Osteoblast (primary cell): ENCODE measurements at regions not wholly inside any gene's neighbourhood (a gene's known extent, or its start where the extent isn't known, plus 50 kb on each side); places are given as distances from the start of the nearest gene placed in this dataset.

Experiments
- DNase-seq: peaks from one replicate; pipeline ENCODE4 v3.0.0; 2011; ENCODE audit warnings: low spot score, mixed read lengths; ENCODE audit not compliant: insufficient read length; ENCODE audit errors: missing footprints
- H2AFZ ChIP-seq: 2 replicates; pipeline ENCODE4 v1.6.0; 2011; ENCODE audit warnings: mild to moderate bottlenecking, low read length
- H3K27ac ChIP-seq: 2 replicates; pipeline ENCODE4 v1.5.1; 2011; ENCODE audit warnings: mild to moderate bottlenecking, low read depth, low read length, moderate library complexity
- H3K27me3 ChIP-seq: 2 replicates; pipeline ENCODE4 v1.6.0; 2012; ENCODE audit warnings: mild to moderate bottlenecking, control low read depth, inconsistent platforms, low read length, moderate library complexity; ENCODE audit not compliant: insufficient read depth
- H3K36me3 ChIP-seq: 2 replicates; pipeline ENCODE4 v1.5.1; 2011; ENCODE audit warnings: mild to moderate bottlenecking, low read length, control low read depth, moderate library complexity; ENCODE audit not compliant: insufficient read depth
- H3K4me1 ChIP-seq: 2 replicates; pipeline ENCODE4 v1.5.1; 2011; ENCODE audit warnings: mild to moderate bottlenecking, low read length, control low read depth, moderate library complexity; ENCODE audit not compliant: insufficient read depth
- H3K4me2 ChIP-seq: 2 replicates; pipeline ENCODE4 v1.6.0; 2011; ENCODE audit warnings: mild to moderate bottlenecking, low read length; ENCODE audit not compliant: insufficient read depth
- H3K4me3 ChIP-seq: fragments of 200-600 bp; sonication (generic); 3 replicates; pipeline ENCODE4 v1.5.1; 2012; ENCODE audit warnings: mild to moderate bottlenecking, low read length, inconsistent platforms; ENCODE audit not compliant: insufficient read depth
- H3K79me2 ChIP-seq: 2 replicates; pipeline ENCODE4 v1.6.0; 2012; ENCODE audit warnings: mild to moderate bottlenecking, low read length, control low read depth, inconsistent platforms; ENCODE audit not compliant: insufficient read depth
- H3K9me3 ChIP-seq: 2 replicates; pipeline ENCODE4 v1.5.1; 2011; ENCODE audit warnings: low read depth, low read length, control low read depth
- H4K20me1 ChIP-seq: 2 replicates; pipeline ENCODE4 v1.6.0; 2012; ENCODE audit warnings: mild to moderate bottlenecking, low read length, control low read depth; ENCODE audit not compliant: insufficient read depth
- TF ChIP-seq, protein P1 (sequence below): IDR thresholded peaks from 2 replicates; pipeline ENCODE4 v1.5.1; 2011; ENCODE audit warnings: mild to moderate bottlenecking, low read depth, low read length, moderate library complexity; ENCODE audit errors: extremely low read depth

DNA sequence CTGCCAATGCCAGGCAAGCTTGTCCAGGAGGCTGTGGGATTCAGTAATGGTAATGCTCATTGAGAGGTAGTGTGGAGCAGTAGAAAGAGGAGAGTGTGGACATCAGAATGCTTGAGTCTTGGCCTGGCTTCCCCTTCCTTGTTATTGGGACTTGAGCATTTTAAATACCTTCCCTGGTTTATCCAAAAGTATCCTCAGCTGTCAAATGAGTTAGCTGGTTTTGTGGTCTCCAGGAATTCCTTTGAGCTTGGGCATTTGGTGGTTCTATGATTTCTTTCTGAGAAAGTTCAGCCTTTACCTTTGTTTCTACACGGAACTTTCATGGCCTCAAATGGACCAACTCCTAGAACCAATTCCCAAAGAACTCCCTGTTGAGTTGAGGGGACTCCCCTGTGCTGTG, 264.3 kb downstream of the PTEN start:
- Histone ChIP-seq H3K79me2 (no peaks in the 10 kb centered on the region), H3K9me3 (no peaks in the 10 kb centered on the region), H3K27me3 (no peaks in the 10 kb centered on the region), H3K4me2 (no peak overlapping the region), H3K4me1 (no peaks in the 10 kb centered on the region), H2AFZ (no peak overlapping the region), H3K4me3 (no peak overlapping the region), H3K27ac (no peak overlapping the region), H4K20me1 (no peaks in the 10 kb centered on the region), H3K36me3 (no peaks in the 10 kb centered on the region)
- TF ChIP-seq, protein P1, sequence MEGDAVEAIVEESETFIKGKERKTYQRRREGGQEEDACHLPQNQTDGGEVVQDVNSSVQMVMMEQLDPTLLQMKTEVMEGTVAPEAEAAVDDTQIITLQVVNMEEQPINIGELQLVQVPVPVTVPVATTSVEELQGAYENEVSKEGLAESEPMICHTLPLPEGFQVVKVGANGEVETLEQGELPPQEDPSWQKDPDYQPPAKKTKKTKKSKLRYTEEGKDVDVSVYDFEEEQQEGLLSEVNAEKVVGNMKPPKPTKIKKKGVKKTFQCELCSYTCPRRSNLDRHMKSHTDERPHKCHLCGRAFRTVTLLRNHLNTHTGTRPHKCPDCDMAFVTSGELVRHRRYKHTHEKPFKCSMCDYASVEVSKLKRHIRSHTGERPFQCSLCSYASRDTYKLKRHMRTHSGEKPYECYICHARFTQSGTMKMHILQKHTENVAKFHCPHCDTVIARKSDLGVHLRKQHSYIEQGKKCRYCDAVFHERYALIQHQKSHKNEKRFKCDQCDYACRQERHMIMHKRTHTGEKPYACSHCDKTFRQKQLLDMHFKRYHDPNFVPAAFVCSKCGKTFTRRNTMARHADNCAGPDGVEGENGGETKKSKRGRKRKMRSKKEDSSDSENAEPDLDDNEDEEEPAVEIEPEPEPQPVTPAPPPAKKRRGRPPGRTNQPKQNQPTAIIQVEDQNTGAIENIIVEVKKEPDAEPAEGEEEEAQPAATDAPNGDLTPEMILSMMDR: no peak
- no peak for DNase-seq

DNA sequence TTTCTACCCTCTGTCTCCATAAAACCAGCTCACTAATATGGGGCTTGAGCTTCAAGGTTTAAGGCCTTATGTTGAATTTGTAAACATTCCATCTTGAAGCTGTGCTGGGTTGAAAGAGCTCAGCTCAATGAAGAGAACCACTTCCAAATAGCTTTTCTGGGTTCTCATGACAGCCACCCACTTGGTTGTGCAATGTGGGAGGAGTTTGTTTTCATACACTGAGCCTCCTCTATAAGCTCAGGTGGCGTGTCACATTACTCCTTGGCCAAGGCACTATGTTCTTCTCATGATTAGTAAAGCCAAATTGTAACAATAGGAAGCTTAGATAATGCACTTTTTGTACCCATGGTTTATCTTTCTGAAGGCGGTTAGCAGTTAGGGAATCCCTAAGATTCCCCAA, 265.6 kb downstream of the PTEN start:
- no peaks in the 10 kb centered on the region for H3K9me3 ChIP-seq
- no peak for DNase-seq
- no peaks in the 10 kb centered on the region for H3K4me1 ChIP-seq
- H3K4me3 ChIP-seq: no peak overlapping the region
- H3K4me2 ChIP-seq: no peak overlapping the region
- no peaks in the 10 kb centered on the region for H3K36me3 ChIP-seq
- no peak overlapping the region for H3K27ac ChIP-seq
- H3K79me2 ChIP-seq: no peaks in the 10 kb centered on the region
- no peaks in the 10 kb centered on the region for H3K27me3 ChIP-seq
- H2AFZ ChIP-seq: no peak overlapping the region
- H4K20me1 ChIP-seq: no peaks in the 10 kb centered on the region
- TF ChIP-seq, protein P1: no peak

DNA sequence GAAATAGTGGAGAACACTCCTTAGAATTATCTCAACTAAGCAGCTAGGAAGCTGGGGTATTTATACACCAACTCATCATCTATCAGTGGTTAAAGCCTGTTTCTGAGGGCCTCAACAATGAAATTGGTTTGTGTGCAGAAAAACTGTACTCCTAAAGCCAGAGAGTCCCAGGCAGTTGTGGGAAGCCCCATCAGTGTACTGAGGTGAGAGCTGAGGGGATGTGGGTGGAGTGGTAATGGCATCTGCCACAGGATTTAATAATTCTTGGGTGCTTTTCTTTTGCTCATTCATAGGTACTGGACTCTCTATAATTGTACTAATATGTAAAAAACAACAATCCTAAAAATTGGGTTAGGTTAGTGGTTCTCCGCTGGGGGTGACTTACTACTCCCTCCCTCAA, 267.5 kb downstream of the PTEN start:
- Histone ChIP-seq H3K4me1 (no peaks in the 10 kb centered on the region), H3K27ac (no peak overlapping the region), H3K79me2 (no peaks in the 10 kb centered on the region), H2AFZ (no peak overlapping the region), H3K27me3 (no peaks in the 10 kb centered on the region), H3K4me3 (no peak overlapping the region), H3K36me3 (no peaks in the 10 kb centered on the region), H3K9me3 (no peaks in the 10 kb centered on the region), H4K20me1 (no peaks in the 10 kb centered on the region), H3K4me2 (no peak overlapping the region)
- TF ChIP-seq, protein P1: no peak
- no peak for DNase-seq

DNA sequence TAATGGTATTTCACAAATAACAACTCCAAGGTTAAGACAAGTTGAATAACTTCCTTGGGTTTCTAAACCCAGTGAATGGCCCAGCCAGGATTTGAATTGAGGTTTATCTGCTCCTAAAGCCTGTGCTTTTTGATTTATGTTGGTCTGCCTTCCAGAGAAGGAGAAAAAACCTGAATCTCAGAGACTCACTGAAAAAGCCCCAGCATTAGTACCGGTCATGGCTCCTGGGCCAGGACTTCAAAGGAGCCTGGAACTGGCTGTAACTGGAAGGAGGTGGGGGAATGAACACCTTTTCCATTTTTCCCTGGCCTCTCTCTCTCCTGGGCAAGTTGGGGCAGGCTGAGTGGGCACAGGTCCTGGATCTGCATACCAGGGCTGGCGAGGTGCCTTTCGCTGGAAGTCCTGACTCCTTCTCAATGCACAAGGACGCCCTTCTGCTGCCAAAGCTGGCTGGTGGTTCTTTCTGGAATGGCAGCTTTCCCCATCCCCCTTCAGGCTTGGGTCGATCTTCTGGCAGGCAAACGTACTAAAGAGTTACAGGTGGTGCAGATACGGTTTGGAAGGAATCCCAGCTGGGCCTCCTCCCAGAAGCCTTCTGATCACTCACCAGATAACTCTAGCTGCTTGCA, 268.2 kb downstream of the PTEN start:
- H2AFZ ChIP-seq: no peak overlapping the region
- H4K20me1 ChIP-seq: no peaks in the 10 kb centered on the region
- H3K9me3 ChIP-seq: no peaks in the 10 kb centered on the region
- DNase-seq: no peak
- no peaks in the 10 kb centered on the region for H3K79me2 ChIP-seq
- H3K36me3 ChIP-seq: no peaks in the 10 kb centered on the region
- TF ChIP-seq, protein P1: no peak
- H3K4me1 ChIP-seq: no peaks in the 10 kb centered on the region
- no peak overlapping the region for H3K27ac ChIP-seq
- H3K4me2 ChIP-seq: no peak overlapping the region
- H3K27me3 ChIP-seq: no peaks in the 10 kb centered on the region
- no peak overlapping the region for H3K4me3 ChIP-seq
